Central memory CD8-positive, alpha-beta T cell (primary cell): ENCODE measurements at regions not wholly inside any gene's neighbourhood (a gene's known extent, or its start where the extent isn't known, plus 50 kb on each side); places are given as distances from the start of the nearest gene placed in this dataset.
"Not testable (repeated sequence)": the region's sequence is repeated elsewhere in the genome, so short reads cannot be mapped to it uniquely, and the experiment has no call there.

Source experiments
- ATAC-seq: fragments of 150-1000 bp; cut with Tn5 transposase; replicated peaks from 2 replicates; pipeline ENCODE4 v1.10.0; 2022; ENCODE audit warnings: mild to moderate bottlenecking, moderate FRiP score, moderate number of reproducible peaks; ENCODE audit not compliant: poor library complexity, severe bottlenecking; ENCODE audit errors: extremely low read depth
- DNase-seq, 2 donors: peaks; one replicate each; pipeline ENCODE4 v3.0.0; 2021; ENCODE audit warnings: low spot score in 2 of 2
- H3K27ac Mint-ChIP-seq: one replicate; pipeline ENCODE4 v1.8.0; 2022; ENCODE audit warnings: low read depth, mild to moderate bottlenecking, moderate library complexity, mixed read lengths
- H3K27me3 Mint-ChIP-seq: one replicate; pipeline ENCODE4 v1.8.0; 2022; ENCODE audit warnings: mixed read lengths
- H3K36me3 Mint-ChIP-seq: one replicate; pipeline ENCODE4 v1.8.0; 2022; ENCODE audit warnings: mild to moderate bottlenecking, moderate library complexity, mixed read lengths; ENCODE audit not compliant: insufficient read depth
- H3K4me1 Mint-ChIP-seq: one replicate; pipeline ENCODE4 v1.8.0; 2022; ENCODE audit warnings: mixed read lengths
- H3K4me3 Mint-ChIP-seq: one replicate; pipeline ENCODE4 v1.8.0; 2022; ENCODE audit warnings: mild to moderate bottlenecking, moderate library complexity, mixed read lengths
- H3K9me3 Mint-ChIP-seq: one replicate; pipeline ENCODE4 v1.8.0; 2022; ENCODE audit warnings: mixed read lengths

DNA sequence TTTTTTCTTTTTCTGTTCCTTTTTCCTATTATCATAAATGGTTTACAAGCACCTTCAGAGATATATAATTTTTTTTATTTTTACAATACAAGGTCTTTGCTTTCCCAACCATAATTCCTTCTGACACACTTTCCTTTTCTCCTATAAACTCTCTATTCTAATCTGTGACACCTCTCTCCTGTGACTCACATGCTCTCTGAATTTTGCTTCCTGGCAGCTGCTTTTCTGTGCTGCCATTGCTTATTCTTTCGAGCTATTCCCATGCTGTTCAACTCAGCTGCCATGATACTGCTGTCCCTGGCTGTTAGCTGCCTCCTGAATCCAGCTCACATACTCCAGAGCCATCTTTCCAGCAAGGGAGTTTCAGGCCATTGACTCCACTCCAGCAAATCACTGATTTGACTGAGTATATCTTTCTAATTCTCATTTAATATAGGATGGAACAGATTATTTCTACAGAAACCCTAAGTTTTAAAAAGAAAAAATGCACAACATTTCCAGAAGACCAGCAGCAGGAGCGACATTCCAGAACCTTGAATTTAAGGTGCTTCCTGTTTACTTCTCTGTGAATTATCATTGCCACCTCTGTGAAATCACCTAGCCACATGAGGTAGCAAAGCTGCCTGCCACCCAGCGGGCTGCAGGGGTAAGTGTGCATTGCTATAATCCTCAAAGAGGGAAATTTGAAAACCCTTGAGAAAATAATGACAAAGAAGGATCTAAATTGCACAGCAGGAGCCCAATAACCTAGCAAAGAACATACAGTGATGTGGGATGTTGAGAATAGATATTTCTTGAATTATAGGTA is 1442.6 kb downstream of the KHDRBS2 start:
- H3K36me3 Mint-ChIP-seq, ATAC-seq, H3K27me3 Mint-ChIP-seq, H3K4me3 Mint-ChIP-seq, DNase-seq, H3K27ac Mint-ChIP-seq, H3K4me1 Mint-ChIP-seq: not testable (repeated sequence)
- peaks cover 10% of the 10 kb centered on the region for H3K9me3 Mint-ChIP-seq

DNA sequence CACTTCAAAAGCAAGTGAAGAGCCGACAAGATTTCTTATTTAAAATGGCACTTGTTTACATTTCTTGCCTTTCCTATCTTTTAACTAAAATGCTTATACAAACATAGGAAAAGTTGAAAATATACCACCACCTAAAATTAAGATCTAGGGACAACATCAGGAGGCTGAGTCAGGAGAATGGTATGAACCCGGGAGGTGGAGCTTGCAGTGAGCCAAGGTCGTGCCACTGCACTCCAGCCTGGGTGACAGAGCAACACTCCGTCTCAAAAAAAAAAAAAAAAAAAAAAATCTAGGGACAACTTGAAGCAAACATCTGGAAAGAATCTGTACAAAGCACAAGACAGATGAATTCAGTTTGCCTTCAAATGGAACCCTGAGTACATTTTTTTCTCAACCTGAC is 1455.3 kb downstream of the KHDRBS2 start:
- H3K4me3 Mint-ChIP-seq, DNase-seq, H3K4me1 Mint-ChIP-seq, H3K27me3 Mint-ChIP-seq, ATAC-seq, H3K36me3 Mint-ChIP-seq, H3K27ac Mint-ChIP-seq: not testable (repeated sequence)
- peaks cover 25% of the 10 kb centered on the region for H3K9me3 Mint-ChIP-seq

DNA sequence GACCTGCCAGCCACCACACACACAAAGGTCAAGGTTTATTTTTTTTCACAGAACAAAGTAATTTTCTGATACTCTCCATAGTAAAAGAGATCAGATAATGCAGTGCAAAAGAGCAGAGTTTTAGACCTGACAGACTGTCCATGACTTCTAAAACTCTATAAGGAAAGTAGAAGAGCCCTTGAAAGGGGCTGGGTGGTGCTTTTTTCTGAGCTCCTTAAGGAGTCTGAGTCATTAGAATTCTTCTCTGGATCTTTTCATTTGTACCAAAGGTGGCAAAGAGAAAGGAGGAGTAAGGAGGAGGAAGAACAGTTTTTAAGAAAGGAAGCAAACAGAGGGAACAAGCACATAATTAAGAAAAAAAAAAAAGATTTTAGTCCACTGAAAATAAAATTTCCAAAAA is 1463.4 kb downstream of the KHDRBS2 start:
- not testable (repeated sequence) for H3K4me3 Mint-ChIP-seq, H3K27ac Mint-ChIP-seq, H3K27me3 Mint-ChIP-seq, H3K36me3 Mint-ChIP-seq, DNase-seq, H3K9me3 Mint-ChIP-seq, H3K4me1 Mint-ChIP-seq, ATAC-seq

DNA sequence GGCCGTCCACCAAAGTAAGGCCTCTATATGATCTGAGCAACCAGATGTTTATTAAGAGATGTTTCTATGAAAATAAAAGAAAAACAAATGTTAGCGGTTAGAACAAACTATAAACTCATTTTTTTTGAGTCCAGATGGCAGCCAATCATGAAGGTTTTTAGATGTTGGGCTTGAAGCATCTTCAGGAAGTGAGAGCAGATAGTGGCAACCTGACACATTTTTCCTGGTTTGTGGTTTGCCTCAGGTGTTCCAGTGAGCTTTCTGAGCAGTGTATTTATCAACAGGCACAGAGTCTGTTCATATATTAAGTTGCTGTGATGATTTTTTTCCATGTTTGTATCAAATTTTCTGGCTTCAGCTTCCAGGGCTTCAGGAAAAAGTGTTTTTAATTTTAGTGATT is 1468.0 kb downstream of the KHDRBS2 start:
- H3K27me3 Mint-ChIP-seq, H3K4me3 Mint-ChIP-seq, H3K27ac Mint-ChIP-seq, H3K36me3 Mint-ChIP-seq, DNase-seq, H3K9me3 Mint-ChIP-seq, H3K4me1 Mint-ChIP-seq, ATAC-seq: not testable (repeated sequence)

DNA sequence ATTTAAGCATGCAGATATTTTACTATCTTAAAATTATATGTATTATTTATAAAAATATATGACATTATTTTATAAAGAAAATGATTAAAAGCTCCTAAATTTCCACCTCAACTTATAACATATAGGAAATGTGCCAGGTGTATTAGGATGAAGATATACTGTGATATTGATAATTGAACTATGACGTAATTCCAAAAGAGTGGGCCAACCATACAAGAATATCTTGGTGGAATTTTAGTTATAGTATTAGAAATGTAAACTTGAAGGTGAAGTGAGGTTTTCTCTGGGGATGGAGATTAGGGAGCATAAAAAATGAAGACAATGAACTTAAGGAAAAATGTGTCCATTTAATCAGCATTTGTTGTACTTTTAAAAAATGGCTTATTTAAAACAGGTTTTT is 1471.2 kb downstream of the KHDRBS2 start:
- not testable (repeated sequence) for H3K4me1 Mint-ChIP-seq, H3K36me3 Mint-ChIP-seq, H3K9me3 Mint-ChIP-seq, DNase-seq, ATAC-seq, H3K27ac Mint-ChIP-seq, H3K4me3 Mint-ChIP-seq, H3K27me3 Mint-ChIP-seq

DNA sequence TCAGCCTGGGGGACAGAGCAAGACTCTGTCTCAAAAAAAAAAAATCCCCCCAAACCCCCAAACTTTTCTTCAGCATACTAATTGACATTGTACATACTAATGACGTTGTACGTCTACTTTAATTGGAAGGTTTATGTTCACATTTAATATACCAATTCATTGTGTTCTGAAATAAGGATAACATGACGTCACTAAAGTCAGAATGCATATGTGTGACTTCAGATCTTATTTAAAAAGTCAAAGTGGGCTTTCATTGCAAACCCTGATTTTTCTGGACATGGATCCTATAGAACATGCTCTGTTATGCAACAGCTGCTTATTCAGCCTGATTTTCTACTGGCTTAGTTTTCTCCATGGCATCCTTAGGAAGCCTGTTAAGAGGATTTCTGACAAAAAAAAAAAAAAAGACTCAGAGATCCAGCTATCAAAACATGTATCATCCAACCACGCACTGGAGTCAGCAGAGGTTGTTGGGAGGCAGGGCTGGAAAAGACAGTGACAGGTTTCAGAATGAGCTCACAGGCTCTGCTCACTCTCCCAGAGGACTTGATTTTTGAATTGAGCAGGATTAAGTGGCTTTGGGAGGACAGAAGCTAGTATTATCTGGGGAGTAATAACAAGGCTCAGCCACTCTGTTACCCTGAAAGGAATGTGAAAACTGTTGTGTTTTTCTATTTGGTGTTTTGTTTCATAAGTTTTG is 1472.0 kb downstream of the KHDRBS2 start:
- H3K27me3 Mint-ChIP-seq, H3K4me3 Mint-ChIP-seq, H3K4me1 Mint-ChIP-seq, H3K9me3 Mint-ChIP-seq, ATAC-seq, H3K36me3 Mint-ChIP-seq, H3K27ac Mint-ChIP-seq, DNase-seq: not testable (repeated sequence)

DNA sequence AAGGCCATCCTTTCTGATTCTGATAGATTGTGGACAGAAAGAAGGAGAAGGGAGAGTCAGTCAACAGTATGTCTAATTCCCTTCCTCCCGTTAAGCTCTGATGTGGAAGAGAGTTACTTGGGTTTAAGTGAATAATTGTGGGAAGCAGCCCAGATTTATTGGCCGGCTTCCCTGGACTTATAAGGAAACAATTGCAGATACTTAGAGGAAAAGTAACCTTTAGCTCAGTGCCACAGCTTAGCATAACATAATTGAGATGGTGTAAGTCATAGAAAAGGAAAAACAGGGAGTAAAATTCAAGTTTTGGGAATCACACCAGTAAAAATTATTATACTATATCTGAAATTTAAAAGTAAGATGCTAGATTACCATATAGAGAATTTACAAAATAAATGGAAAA is 1475.8 kb downstream of the KHDRBS2 start:
- not testable (repeated sequence) for H3K27ac Mint-ChIP-seq, DNase-seq, H3K9me3 Mint-ChIP-seq, H3K36me3 Mint-ChIP-seq, H3K27me3 Mint-ChIP-seq, ATAC-seq, H3K4me1 Mint-ChIP-seq, H3K4me3 Mint-ChIP-seq

DNA sequence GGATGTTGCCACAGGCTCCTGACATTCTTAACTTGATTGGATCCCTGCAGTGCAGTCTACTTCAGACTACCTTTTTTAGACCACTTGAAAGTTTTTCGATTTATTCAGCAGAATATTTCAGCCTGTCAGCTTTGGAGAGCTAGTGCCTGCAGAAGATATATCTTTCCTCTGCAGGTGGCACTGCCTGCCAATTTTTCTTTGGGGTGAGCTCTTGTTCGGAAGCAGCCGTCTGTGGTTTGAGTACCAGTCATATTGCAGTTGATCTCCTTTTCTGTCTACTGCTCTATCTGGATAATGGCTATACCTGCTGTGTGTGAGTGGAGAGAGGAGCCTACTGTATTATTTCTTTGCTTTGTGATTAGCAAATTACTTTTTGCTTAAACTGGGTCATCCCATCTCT is 1486.9 kb downstream of the KHDRBS2 start:
- H3K27ac Mint-ChIP-seq, ATAC-seq, H3K4me3 Mint-ChIP-seq, DNase-seq, H3K4me1 Mint-ChIP-seq, H3K27me3 Mint-ChIP-seq, H3K36me3 Mint-ChIP-seq: not testable (repeated sequence)
- peaks cover 23% of the 10 kb centered on the region for H3K9me3 Mint-ChIP-seq

DNA sequence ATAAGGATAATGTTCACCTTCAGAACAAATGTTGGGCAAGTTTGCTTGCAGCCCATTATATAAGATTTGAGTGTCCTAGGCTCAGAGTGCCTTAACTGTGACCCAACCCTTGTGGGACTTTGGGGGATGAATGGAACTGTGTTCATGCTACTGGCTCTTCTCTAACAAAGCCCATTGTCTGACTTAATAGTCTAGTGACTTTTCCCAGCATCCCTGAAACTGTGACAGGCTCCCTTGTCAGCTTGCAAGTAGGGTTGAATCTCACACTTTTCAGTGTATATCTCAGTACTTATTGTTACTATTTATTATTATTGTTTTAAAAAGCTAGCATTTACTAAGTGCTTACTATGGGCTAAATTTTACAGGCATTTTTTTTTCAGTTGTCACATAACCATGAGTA is 1488.2 kb downstream of the KHDRBS2 start:
- H3K36me3 Mint-ChIP-seq, DNase-seq: not testable (repeated sequence)

DNA sequence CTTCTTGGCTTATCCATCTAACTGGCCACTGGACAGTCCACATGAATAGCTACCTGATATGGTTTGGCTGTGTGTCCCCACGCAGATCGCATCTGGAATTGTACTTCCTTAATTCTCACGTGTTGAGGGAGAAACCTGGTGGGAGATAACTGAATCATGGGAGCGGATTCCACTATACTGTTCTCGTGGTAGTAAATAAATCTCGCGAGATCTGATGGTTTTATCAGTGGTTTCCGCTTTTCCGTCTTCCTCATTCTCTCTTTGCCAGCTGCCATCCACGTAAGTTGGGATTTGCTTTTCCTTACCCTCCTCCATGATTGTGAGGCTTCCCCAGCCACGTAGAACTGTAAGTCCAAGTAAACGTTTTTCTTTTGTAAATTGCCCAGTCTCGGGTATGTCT is 1496.4 kb downstream of the KHDRBS2 start:
- not testable (repeated sequence) for H3K4me1 Mint-ChIP-seq, H3K27ac Mint-ChIP-seq, H3K36me3 Mint-ChIP-seq, H3K4me3 Mint-ChIP-seq, DNase-seq, H3K27me3 Mint-ChIP-seq, ATAC-seq
- peaks cover 13% of the 10 kb centered on the region for H3K9me3 Mint-ChIP-seq

More for the DNA sequence above, 1488.2 kb downstream of the KHDRBS2 start:
- H3K27ac Mint-ChIP-seq, H3K4me1 Mint-ChIP-seq, H3K4me3 Mint-ChIP-seq, H3K27me3 Mint-ChIP-seq, ATAC-seq: not testable (repeated sequence)
- peaks cover 23% of the 10 kb centered on the region for H3K9me3 Mint-ChIP-seq

DNA sequence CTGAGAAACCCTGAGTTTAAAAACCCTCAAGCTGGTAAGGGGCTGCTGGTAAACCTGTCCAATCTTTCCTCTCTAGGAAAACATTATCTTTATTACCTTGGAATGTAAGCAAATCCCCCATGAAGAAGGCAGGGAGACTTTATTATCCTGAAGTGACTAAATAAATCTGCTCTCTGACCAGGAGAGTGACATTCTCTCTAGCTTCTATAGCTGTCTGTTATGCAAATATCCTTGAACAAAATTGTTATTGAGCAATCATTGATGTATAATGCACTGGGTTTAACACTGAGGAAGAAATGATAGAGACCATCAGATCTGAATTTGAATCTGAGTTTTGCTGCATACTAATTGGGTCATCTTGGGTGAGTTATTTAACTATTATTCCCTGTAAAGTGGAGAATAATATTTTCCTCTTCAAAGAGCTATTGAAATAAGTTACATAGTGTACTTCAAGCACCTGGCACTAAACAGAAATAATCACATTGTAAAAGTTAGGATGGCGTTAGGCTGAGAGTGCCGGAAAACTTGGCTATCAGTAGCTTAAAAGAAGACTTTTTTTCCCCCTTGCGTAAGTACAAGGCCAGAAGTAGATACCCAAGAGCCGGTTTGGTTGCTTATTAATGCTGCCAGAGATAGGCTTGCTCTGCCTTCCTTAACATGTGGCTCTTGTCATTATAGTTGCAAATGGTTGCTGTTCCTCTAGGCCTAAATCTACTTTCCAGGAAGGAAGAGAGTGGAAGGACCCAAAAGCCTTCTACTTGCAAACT is 1503.1 kb downstream of the KHDRBS2 start:
- peaks cover 10% of the 10 kb centered on the region for H3K9me3 Mint-ChIP-seq
- H3K27ac Mint-ChIP-seq, ATAC-seq, H3K4me1 Mint-ChIP-seq, DNase-seq, H3K4me3 Mint-ChIP-seq, H3K36me3 Mint-ChIP-seq, H3K27me3 Mint-ChIP-seq: not testable (repeated sequence)

DNA sequence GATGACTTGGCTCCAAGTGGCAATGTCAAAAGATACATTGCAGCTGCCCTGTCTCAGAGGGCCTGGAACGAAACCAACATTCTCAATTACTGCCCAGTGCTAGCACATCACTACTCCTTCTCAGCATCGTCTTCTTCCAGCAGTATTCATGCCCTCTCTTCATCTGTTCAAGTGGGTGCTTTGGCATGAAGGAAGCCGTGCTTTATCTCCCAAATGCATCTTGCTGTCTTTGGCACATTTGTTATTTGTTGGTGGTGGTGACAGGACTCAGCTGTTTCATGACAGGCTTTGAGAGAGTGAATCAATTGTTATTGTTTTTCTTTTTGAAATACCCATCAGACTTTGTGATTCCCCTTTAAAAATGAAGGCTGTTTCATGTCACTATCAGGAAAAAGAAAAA is 1506.4 kb downstream of the KHDRBS2 start:
- not testable (repeated sequence) for H3K36me3 Mint-ChIP-seq, H3K4me3 Mint-ChIP-seq, ATAC-seq, H3K4me1 Mint-ChIP-seq, DNase-seq, H3K27ac Mint-ChIP-seq, H3K27me3 Mint-ChIP-seq
- peaks cover 17% of the 10 kb centered on the region for H3K9me3 Mint-ChIP-seq
